K562 (cell line): ENCODE measurements at regions not wholly inside any gene's neighbourhood (a gene's known extent, or its start where the extent isn't known, plus 50 kb on each side); places are given as distances from the start of the nearest gene placed in this dataset.

Experiments
- NFYB ChIP-seq: IDR thresholded peaks from 2 replicates; pipeline ENCODE4 v1.6.1; 2011; ENCODE audit warnings: mild to moderate bottlenecking, moderate library complexity; ENCODE audit not compliant: insufficient read length; ENCODE audit errors: extremely low read depth
- POLR2AphosphoS5 ChIP-seq: IDR thresholded peaks from 2 replicates; pipeline ENCODE4 v1.6.1; 2011; ENCODE audit warnings: mild to moderate bottlenecking, low read depth, low read length, moderate library complexity; ENCODE audit not compliant: control insufficient read depth, insufficient read depth

- TF ChIP-seq NFYB (no peak), POLR2AphosphoS5 (no peak)
Observed at GRCh38 chr4:30667919-30668318, 52.2 kb upstream of the PCDH7 start.
